ENCODE measurements at regions not wholly inside any gene's neighbourhood (a gene's known extent, or its start where the extent isn't known, plus 50 kb on each side); places are given as distances from the start of the nearest gene placed in this dataset.

DNA sequence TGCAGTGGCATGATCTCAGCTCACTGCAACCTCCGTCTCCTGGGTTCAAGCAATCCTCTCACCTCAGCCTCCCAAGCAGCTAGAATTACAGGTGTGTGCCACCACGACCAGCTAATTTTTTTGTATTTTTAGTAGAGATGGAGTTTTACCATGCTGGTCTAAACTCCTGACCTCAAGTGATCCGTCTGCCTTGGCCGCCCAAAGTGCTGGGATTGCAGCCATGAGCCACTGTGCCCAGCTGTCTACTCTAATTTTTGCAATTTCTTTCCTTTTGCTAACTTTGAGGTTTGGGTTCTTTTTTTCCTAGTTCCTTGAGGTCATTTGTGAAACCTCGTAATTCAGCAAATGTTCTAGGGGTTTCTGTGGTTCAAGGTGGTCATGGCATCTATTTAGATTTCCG is 63.7 kb upstream of the PRLR start:
- TF ChIP-seq, protein P1, sequence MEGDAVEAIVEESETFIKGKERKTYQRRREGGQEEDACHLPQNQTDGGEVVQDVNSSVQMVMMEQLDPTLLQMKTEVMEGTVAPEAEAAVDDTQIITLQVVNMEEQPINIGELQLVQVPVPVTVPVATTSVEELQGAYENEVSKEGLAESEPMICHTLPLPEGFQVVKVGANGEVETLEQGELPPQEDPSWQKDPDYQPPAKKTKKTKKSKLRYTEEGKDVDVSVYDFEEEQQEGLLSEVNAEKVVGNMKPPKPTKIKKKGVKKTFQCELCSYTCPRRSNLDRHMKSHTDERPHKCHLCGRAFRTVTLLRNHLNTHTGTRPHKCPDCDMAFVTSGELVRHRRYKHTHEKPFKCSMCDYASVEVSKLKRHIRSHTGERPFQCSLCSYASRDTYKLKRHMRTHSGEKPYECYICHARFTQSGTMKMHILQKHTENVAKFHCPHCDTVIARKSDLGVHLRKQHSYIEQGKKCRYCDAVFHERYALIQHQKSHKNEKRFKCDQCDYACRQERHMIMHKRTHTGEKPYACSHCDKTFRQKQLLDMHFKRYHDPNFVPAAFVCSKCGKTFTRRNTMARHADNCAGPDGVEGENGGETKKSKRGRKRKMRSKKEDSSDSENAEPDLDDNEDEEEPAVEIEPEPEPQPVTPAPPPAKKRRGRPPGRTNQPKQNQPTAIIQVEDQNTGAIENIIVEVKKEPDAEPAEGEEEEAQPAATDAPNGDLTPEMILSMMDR (IDR thresholded peaks at IDR 0.05; ENCODE audit: unreplicated experiment), result no peak
- Mint-ChIP-seq H3K9me3 (peaks cover 27% of the 10 kb centered on the region), H3K4me1 (no peaks in the 10 kb centered on the region), H3K4me3 (no peak overlapping the region), H3K27me3 (ENCODE audit: low read depth) (no peaks in the 10 kb centered on the region), H3K36me3 (no peaks in the 10 kb centered on the region), H3K27ac (no peak overlapping the region)
- no peak for DNase-seq (ENCODE audit: low spot score in 2 of 2, unreplicated experiment in 2 of 2)

DNA sequence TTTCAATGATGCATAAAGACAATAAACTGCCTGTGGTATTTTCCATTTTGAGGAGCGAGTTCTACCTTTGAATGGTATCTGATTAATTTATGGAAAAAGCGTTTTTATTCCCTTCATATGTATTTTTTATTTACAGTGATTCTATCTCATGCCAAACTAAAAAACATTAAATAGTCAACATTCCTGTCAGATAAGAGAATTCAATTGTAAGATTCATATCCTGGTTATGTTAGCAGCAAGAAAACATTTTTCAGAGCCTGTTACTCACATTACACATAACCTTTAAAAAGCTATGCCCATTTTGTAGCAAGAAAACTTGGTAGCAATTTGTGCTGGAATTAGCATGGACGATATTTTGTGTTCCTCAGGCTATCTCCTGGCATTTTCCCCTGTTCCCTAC is 55.1 kb upstream of the PRLR start:
- H3K4me3 Mint-ChIP-seq, result no peak overlapping the region
- H3K36me3 Mint-ChIP-seq, result no peaks in the 10 kb centered on the region
- peaks cover 9% of the 10 kb centered on the region for H3K4me1 Mint-ChIP-seq
- H3K27ac Mint-ChIP-seq, result no peak overlapping the region
- H3K9me3 Mint-ChIP-seq, result peaks cover 18% of the 10 kb centered on the region
- TF ChIP-seq, protein P1 (IDR thresholded peaks at IDR 0.05; ENCODE audit: unreplicated experiment), result no peak
- DNase-seq (ENCODE audit: low spot score in 2 of 2, unreplicated experiment in 2 of 2), result no peak
- H3K27me3 Mint-ChIP-seq (ENCODE audit: low read depth), result no peaks in the 10 kb centered on the region

DNA sequence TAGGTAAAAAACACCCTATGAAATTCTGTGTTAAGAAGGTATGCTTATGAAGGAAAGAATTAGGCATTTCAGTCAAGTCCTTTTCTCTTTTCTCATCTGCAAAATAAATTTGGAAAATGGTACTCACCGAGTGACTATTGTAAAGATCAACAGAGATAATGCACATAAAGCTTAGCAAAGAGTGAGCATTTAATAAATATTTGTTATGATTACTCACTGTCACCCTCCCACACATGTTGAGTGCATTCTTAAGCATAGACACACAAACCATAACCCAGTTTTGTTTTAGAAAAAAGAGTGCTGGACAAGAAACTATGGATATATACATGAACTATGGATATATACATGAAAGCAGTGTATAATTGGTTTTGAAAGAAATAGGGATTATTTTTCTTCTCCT is 54.7 kb upstream of the PRLR start:
- Mint-ChIP-seq H3K36me3 (no peaks in the 10 kb centered on the region), H3K27me3 (ENCODE audit: low read depth) (no peaks in the 10 kb centered on the region), H3K27ac (no peak overlapping the region), H3K9me3 (peaks cover 17% of the 10 kb centered on the region), H3K4me3 (no peak overlapping the region), H3K4me1 (peaks cover 9% of the 10 kb centered on the region)
- DNase-seq (ENCODE audit: low spot score in 2 of 2, unreplicated experiment in 2 of 2), result no peak
- TF ChIP-seq, protein P1 (IDR thresholded peaks at IDR 0.05; ENCODE audit: unreplicated experiment), result no peak

DNA sequence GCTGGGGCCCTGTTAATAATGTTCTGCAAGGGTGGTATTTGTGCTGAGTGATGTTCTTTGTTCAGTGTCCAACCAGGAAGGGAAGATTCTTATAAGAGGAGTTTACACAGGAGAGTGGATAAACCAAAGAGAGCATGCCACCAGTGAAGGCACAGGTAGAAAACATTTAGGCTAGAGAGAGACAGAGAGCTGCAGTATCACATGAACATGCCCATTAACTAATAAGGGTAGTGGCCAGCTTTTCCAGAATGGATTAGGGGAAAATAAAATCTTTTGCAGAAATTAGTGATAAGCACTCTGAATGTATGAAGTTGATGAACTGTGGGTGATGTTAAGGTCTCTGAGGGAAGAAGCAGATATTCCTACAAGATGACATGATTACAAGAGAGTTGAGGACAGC is 54.1 kb upstream of the PRLR start:
- Mint-ChIP-seq H3K9me3 (peaks cover 11% of the 10 kb centered on the region), H3K27me3 (ENCODE audit: low read depth) (no peaks in the 10 kb centered on the region), H3K4me3 (no peak overlapping the region), H3K4me1 (peaks cover 9% of the 10 kb centered on the region), H3K36me3 (no peaks in the 10 kb centered on the region), H3K27ac (no peak overlapping the region)
- TF ChIP-seq, protein P1 (IDR thresholded peaks at IDR 0.05; ENCODE audit: unreplicated experiment), result no peak
- no peak for DNase-seq (ENCODE audit: low spot score in 2 of 2, unreplicated experiment in 2 of 2)

DNA sequence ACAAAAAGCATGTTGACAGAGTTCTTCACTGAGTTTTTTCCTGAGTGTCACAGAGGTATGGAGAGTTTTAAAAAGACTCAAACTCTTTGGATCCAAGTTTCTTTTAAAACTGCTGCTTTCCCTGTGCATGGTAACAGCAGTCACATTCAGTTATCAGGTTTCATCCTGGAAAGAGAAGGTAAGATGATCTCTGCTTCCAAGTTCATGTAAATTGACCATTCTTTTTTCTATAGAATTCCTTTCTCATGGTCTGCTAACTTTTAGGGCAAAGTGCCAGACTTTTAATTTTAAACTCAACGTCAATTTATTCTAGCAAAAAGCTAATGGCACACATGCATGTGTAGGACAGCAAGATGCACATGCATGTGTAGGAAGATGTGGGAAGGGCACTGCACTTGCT is 52.5 kb upstream of the PRLR start:
- H3K27me3 Mint-ChIP-seq (ENCODE audit: low read depth), result no peaks in the 10 kb centered on the region
- no peak overlapping the region for H3K4me3 Mint-ChIP-seq
- TF ChIP-seq, protein P1 (IDR thresholded peaks at IDR 0.05; ENCODE audit: unreplicated experiment), result no peak
- no peak for DNase-seq (ENCODE audit: low spot score in 2 of 2, unreplicated experiment in 2 of 2)
- H3K4me1 Mint-ChIP-seq, result peaks cover 9% of the 10 kb centered on the region
- H3K27ac Mint-ChIP-seq, result no peak overlapping the region
- no peaks in the 10 kb centered on the region for H3K36me3 Mint-ChIP-seq
- peaks cover 16% of the 10 kb centered on the region for H3K9me3 Mint-ChIP-seq

DNA sequence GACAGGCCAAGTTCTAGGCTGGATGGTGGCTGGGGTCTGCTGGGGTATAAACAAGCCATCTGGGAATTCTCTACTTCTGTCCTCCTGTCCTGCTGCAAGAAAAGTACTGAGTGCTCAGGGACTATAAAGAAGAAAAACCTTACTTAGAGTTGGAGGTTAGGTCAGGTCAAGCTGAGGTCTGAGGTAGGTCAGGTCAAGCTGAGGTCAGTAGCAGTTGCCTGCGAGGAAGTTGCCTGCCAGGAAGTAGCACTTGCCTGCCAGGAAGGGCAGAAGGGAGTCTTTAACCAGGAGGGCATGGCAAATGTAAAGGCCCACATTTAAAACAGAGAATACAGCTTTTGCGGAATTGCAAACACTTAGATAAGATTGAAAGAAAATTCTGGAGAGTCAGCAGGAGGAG is 51.3 kb upstream of the PRLR start:
- H3K27me3 Mint-ChIP-seq (ENCODE audit: low read depth), result no peaks in the 10 kb centered on the region
- no peak overlapping the region for H3K4me3 Mint-ChIP-seq
- peaks cover 19% of the 10 kb centered on the region for H3K9me3 Mint-ChIP-seq

More for the DNA sequence above, 51.3 kb upstream of the PRLR start:
- peaks cover 9% of the 10 kb centered on the region for H3K4me1 Mint-ChIP-seq
- H3K36me3 Mint-ChIP-seq, result no peaks in the 10 kb centered on the region
- DNase-seq (ENCODE audit: low spot score in 2 of 2, unreplicated experiment in 2 of 2), result no peak
- TF ChIP-seq, protein P1 (IDR thresholded peaks at IDR 0.05; ENCODE audit: unreplicated experiment), result no peak
- no peak overlapping the region for H3K27ac Mint-ChIP-seq
